RPMI7951 (cell line): ENCODE measurements at regions not wholly inside any gene's neighbourhood (a gene's known extent, or its start where the extent isn't known, plus 50 kb on each side); places are given as distances from the start of the nearest gene placed in this dataset.
"Not testable (repeated sequence)": the region's sequence is repeated elsewhere in the genome, so short reads cannot be mapped to it uniquely, and the experiment has no call there.

Experiments
- DNase-seq: peaks from one replicate; pipeline ENCODE4 v3.0.0-alpha.2; 2012; ENCODE audit warnings: low read depth

DNA sequence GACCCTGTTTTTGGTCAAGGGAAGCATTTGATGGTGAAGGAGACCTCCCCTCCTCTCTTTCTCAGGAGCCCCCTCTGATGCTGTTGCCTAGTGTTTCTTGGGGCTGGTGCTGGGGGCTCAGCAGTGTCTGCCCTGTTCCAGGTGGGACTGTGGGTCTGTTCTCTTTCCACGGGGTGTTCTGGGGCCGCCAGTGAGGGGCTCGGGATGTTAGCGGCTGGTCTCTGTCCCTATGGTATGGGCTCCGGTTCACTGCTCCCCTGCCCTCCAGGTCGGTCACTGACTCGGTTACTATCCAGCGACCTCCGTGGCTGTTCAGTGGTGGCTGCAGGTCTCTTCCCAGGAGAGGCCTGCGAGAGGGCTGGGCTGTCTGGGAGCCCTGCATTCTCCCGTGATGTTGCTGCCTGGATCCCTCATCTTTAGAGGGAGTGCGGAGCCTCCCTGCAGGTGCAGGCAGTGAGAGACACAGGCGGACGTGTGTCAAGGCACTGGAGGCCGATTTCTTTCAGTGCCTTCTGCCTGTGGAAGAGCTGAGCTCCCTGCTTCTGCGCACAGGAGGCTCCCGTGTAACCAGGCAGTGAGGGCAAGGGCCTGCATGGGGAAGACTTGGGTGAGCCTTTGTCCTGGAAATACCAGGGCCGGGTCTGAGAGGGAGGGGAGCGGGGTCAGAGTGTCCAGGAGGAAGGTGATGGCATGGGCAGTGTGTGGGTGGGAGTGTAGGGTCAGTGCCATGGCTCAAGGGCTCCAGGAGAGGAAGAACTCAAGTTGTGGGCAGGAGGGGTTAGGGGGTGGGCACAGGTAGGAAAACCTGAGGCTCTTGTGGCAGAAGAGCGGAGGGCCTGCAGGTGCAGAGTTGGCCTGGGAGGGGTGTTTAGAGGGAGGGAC, 362.6 kb downstream of the TMEM121 start:
- no peak for DNase-seq

DNA sequence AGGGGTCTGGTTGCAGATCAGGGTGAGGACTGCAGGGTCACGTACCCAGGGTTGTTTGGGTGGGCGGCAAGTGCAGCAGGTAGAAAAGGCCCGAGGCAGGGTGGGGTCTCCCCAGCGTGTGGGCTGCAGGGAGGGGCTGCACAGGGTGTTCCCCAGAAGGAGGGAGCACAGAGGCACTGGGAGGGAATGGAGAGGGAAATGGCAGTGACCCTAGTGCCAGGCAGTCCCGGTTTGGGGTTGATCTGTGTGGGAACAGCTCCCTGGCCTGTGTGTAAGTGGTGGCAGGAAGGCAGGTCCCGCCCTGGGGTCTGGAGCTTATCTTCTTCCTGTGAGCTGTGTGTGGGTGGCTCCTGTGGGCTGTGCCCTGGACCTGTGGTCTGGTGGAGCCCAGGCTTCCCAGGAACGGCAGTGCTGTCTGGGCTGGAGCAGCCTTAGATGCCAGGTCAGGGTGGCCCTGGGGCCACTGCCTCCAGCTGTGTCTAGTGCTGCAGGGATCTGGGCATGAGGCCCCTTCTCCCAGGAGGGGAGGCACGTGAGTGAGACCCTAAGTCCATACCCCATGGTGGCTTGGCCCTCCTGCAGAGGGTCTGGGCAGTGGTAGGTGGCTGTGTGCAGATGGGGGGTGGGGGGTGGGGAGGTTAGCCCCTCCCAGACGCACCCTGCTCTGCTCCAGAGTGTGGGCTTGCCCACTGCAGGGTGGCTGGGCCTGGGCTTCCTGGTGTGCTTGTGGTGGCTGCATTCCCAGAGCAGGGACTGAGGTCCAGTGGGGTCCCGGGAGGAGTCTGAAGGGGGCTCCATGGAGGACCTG, 363.5 kb downstream of the TMEM121 start:
- DNase-seq, result no peak

DNA sequence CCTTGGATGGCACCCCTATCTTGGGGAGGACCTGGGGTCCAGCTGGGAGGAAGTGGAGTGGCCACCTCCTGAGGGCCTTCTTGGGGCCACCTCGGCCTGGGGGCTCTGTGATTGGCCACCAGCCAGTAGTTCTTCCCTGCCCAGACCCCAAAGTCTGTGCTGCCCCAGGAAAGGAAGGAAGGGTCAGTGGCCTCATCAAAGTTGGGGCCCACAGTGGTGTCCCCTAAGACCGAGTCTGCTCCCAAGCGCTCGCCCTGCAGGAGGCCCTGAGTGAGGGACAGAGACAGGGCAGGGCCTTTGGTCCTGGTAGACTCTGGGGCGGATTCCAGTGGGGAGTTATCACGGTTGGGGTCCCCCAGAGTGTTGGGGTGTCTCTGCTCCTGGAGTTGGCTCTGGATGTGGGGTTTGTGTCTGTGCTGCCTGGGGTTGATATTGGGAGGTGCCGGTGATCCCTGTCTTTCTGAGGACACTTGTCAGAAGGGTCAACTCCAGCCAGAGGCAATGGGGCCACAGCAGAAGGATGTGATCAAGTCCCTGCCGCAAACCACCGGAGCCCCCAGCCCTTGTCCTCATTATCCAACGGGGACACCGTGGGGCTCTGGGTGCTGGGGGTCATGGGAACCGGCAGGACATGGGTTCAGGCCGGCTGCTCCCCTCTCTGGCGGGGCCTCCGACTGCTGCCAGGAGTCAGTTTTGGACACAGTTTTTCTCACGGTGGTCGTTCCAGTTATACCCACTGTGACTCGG, 364.3 kb downstream of the TMEM121 start:
- no peak for DNase-seq

DNA sequence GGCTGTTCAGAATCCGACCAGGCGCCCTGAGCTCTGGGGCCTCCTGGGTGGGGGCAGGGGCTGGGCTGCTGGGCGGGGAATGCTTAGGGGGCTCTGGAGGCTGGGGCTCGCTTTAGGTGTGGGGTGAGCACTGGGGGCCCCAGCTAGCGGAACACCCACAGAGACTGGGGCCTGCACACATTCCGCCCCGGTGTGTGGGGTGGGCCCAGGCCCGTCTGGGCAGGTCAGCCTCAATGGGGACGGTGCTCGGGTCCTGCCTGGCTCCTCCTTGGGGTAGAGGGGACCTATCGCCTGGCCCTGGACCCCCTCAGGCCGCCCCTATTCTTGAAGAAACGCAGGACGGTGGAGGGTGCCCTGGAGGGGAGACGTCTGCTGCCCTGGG, 364.8 kb downstream of the TMEM121 start:
- DNase-seq, result no peak

DNA sequence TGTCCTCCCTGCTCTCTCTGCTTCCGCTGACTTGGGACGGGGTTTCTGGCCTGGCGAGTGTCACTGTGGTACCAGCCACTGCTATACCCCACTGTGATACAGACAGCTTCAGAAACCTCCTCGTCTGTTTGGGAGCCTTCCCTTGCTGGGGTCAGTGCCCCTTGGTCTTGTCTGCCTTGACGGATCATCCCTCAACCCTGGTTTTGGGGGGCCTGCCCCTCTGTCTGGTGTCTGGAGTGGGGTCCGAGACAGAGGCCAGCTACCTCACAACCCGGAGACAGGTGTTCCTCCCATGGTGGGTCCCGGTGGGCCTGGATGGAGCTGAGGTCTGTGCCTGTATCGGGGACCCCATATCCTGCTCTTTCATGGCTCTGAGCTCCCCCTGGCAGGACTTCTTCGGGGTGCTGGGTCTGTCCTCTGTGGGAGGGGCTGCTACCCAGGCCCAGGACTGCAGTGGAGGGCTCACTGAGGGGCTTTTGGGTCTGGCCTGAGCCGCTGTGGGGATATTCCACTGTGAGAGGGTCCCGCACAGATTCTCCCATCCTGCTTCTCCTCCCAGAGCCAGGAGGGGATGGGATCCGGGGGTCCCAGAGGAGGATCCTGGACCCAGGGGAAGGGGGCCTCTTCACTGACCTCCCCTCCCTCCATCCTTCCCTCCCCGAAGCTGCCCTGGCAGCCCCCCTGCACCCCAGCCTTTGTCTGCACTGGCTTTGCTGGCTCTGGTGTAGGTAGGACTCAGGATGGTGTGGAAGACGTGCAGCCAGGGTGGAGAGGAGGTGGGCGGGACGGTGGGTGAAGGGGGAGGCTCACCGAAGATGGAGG, 365.5 kb downstream of the TMEM121 start:
- no peak for DNase-seq

DNA sequence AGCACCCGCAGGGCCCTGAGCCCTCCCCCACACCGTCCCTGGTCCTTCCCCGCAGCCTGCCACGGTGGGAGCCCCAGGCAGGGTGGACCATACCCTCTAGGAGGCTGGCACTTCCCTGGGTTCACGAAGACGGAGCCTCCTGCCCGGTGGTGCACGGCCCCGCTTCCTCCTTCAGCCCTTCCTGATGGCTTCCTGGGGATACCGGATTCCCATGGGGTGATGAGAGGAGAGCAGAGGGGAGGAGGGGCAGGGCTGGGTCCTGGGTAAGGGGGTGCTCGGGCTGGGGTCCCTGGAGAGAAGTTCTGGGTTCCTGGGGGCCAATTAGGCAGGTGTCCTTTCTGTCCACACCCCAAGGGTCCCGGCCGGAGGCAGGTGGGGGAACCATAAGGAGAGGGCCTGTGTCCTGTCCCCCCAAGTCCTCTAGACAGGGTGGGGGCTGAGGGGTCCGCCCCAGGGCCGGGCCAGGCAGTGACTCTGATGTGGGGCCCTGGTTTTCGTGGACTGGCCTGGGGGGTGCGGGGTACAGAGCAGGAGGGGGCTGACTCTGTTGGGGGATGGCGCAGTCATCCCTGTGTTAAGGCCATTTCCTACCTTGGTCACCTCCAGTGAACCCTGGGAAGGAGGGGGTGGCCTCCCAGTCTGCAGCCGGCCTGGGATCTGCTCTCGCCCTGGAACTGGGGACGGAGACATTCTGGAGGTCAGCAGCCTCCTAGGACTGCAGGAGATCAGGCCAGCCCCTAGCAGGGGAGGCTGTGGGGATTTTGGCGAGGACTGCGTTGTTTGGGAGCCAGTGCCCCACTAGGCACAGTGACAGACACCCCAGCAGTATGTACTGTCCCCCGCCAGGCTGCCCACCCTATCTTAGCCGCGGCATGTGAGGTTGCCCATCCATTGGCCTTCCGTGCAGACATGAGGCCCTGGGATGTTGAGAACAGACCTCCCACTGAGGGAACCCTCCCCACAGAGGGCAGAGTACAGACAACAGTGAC, 366.4 kb downstream of the TMEM121 start:
- not testable (repeated sequence) for DNase-seq

DNA sequence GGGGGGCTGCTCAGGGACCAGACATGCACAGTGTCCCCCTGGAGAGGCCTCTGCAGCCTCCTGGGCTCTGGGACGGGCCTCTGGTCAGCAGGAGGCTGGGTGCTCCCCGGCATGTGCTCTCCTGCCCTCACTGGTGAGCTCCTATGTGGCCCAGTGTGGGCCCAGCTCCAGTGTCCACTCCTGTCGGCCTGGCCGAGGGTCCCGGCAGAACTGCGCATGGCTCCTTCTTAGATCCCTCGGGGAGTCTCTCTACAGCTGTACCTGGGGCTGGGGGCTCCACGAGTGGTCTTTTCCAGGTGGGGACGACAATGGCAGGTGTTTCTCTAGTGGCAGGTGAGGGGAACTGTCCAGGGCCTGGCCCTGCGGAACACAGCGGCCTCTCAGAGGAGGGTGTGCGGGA, 367.3 kb downstream of the TMEM121 start:
- DNase-seq, result not testable (repeated sequence)

DNA sequence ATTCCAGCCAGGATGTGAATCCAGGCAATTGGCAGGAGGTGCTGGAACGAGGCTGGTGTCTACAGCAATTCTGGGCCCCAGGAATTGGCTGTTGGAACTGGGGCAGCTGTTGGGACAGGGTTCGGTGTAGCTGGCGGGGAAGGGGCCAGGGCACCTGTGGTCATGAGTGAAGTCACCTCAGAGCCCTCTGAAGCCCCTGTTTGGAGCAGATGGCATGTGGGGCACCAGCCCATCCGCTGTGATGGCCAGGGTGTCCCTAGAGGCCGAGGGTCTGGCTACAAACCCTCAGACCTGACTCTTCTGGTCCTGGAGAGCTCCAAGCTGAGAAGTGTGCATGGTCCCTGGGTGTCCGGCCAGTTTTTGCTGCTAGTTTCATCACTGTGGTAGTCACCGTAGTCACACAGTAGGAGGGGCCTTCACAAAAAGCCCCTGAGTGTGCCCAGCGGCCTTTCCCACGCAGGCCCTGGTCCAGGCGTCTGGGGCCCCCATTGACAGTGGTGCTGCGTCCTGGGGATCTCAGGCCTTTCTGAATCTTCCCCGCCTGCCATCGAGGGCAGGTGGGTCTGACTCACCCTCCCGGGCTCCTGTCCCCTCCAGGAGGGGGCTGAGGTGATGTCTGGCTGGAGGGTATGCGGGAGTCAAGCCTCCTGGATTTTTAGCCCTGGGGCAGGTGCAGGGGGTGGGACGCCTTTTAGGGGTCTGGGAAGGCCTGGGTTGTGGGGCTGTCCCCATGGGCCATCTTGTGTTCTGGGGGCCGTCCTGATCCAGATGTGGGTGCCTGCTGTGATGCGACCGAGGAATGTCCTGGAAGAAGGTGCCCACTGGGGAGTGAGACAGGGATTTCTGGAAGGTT, 368.0 kb downstream of the TMEM121 start:
- no peak for DNase-seq

DNA sequence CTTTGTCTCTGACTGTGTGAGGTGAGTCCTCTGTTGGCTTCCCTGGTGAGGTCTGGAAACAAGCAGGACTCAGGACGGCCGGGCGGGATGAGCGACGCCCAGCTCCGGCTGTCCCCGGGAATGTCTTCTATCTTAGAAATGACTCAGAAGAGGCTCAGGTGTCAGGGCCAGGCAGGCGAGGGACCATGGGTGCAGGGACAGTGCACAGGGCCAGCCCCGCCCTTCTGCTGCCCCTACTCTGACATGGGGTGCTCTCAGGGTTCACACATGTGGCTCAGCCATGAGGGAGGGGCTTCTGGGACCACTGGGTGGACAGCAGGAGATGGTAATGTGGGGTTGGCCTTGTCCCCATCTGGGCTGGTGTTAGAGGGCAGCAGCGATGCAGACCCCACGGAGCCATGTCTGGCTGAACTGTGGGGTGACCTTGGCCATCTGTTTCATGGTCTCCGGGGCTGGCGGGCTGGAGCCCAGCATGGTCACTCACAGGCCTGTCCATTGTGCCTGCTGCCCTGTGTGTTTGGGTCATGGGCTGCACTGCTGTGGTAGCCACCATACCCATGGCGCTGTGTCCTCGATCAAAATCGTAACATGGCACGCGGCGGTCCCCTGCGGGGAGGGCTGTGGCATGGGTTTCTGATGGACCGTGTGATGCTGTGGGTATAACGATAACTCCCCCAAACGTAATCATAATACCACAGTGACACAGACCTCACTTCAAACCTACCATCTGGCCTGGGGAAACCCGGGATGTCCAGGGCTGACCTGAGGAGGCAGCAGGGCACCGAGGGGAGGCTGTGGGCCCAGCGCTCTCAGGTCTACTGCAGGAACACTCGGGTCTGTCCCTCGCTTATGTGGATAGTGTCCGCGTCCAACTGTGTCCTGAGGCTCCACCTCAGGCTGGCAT, 368.8 kb downstream of the TMEM121 start:
- no peak for DNase-seq

DNA sequence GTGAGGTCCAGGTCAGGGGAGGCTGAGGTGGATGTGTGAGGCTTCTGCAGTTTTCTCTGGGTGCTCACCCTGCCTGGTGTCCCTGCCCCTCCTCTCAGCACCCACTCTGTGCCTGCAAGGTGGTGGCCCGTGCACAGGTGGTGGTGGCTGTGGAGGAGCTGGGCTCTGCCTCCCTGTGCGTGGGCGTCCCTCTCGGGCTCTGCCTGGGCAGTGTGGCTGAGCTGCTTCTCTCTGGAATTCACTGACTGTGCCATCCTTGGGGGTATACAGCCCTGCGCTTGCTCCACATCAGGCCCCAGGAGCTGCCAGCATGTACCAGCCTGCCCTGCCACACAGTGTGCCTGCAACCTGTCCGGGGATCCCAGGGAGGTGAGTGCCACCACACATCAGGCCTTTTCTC, 369.8 kb downstream of the TMEM121 start:
- not testable (repeated sequence) for DNase-seq

DNA sequence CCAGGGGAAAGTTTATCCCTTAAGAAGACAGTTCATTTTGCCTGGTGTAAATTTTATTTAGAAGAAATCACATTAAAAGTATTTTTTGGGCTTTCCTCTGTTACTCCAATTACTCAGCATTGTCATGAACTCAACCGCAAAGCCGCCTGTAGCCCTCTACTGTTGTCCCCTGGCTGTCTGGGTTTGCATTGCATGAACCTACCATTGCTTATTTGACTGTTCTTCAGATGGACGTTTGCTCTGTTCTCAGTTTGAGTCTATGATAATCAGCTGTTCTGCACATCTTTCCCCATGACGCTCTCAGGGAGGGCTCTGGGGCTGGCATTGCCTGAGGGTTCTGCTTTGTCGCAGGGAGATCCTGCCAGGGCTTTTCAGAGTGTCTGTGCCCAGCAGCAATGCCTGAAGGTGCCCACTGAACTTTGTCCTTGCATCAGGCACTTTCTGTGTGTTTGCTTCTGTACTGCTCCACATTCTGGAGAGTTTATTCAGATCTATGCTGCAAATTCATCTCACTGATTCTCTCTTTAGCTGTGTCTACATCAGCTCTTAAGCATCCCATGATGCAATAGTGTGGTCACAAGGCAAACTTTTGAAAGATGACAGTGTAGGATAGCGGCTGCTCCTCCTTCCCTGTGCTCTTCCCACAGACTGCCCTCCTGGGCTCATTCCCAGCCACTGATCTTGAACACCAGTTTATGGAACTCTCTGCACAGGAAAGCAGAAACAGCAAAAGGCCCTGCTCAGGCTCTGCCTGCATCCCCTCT, 370.8 kb downstream of the TMEM121 start:
- DNase-seq, result not testable (repeated sequence)

DNA sequence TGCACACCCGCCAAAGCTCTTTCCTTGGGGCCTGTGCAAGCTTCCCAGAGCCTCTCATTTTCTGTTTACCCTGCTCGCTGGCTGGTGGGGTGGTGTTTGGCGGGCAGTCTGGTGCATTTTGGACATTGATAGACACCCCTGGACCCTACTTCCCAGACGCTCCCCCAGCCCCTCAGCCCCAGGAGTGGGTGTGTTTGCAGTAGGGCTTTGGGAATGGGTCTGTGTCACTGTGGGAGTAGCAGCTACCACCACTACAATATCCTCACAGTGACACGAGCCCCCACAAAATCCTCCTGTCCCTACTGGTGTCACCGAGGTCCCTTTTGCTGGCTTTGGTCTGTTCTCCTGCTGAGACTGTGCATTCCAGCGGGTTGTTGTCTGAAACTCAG, 371.3 kb downstream of the TMEM121 start:
- no peak for DNase-seq

DNA sequence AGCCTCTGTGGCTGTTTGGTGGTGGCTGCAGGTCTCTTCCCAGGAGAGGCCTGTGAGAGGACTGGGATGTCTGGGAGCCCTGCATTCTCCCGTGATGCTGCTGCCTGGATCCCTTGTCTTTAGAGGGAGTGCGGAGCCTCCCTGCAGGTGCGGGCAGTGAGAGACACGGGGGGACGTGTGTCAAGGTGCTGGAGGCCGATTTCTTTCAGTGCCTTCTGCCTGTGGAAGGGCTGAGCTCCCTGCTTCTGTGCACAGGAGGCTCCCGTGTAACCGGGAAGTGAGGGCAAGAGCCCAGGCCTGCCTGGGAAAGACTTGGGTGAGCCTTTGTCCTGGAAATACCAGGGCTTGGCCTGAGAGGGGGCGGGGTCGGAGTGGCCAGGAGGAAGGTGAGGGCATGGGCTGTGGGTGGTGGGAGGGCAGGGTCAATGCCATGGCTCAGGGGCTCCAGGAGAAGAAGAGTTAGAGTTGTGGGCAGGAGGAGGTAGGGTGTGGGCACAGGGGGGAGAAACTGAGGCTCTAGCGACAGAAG, 372.2 kb downstream of the TMEM121 start:
- no peak for DNase-seq

DNA sequence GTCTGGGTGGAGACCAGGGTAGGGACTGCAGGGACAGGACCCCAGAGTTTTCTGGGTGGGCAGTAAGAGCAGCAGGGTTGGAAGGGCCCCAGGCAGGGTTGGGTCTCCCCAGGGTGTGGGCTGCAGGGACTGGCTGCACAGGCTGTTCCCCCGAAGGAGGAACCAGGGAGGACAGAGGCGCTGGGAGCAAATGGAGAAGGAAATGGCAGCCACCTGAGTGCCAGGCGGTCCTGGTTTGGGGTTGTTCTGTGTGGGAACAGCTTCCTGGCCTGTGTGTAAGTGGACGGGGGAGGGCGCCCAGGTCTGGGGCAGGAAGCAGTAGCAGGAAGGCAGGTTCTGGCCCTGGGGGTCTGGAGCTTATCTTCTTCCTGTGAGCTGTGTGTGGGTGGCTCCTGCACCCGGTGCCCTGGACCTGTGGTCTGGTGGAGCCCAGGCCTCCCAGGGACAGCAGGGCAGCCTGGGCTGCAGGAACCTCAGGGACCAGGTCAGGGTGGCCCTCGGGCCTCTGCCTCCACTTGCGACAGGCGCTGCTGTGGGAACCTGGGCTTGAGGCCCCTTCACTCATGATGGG, 372.8 kb downstream of the TMEM121 start:
- DNase-seq, result no peak

DNA sequence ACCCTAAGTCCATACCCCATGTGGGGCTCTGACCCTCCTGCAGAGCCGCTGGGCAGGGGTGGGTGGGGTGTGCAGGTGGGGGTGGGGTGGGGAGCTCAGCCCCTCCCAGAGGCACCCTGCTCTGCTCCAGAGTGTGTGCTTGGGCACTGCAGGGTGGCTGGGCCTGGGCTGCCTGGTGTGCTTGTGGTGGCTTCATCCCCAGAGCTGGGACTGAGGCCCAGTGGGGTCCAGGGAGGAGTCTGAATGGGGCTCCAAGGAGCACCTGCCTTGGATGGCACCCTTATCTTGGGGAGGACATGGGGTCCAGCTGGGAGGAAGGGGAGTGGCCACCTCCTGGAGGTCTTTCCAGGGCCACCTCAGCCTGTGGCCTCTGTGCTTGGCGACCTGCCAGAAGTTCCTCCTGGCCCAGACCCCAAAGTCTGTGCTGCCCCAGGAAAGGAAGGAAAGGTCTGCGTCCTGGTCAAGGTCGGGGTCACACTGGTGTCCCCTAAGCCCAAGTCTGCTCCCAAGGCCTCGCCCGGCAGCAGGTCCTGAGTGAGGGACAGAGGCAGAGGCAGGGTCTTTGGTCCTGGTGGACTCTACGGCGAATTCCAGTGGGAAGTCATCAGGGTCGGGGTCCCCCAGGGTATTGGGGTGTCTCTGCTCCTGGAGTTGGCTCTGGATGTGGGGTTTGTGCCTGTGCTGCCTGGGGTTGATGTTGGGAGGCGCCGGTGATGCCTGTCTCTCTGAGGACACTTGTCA, 373.4 kb downstream of the TMEM121 start:
- no peak for DNase-seq
